H9 (cell line): ENCODE measurements at regions not wholly inside any gene's neighbourhood (a gene's known extent, or its start where the extent isn't known, plus 50 kb on each side); places are given as distances from the start of the nearest gene placed in this dataset.

Experiments used
- DNase-seq: peaks from one replicate; pipeline ENCODE4 v3.0.0-alpha.2; 2017
- H2AFZ ChIP-seq: one replicate; pipeline ENCODE4 v1.6.1; 2013; ENCODE audit warnings: mild to moderate bottlenecking, low read length, control low read depth, moderate library complexity
- H2AK5ac ChIP-seq: 2 replicates; pipeline ENCODE4 v1.6.1; 2013; ENCODE audit warnings: low read length, control low read depth, mixed read lengths; ENCODE audit not compliant: insufficient read length
- H2BK120ac ChIP-seq: one replicate; pipeline ENCODE4 v1.6.1; 2013; ENCODE audit warnings: low read depth, mild to moderate bottlenecking, low read length, control low read depth, inconsistent platforms; ENCODE audit not compliant: poor library complexity, severe bottlenecking
- H2BK12ac ChIP-seq: 2 replicates; pipeline ENCODE4 v1.6.1; 2013; ENCODE audit warnings: low read length, control low read depth, mixed read lengths, low read depth; ENCODE audit not compliant: insufficient read length
- H2BK15ac ChIP-seq: 2 replicates; pipeline ENCODE4 v1.6.1; 2013; ENCODE audit warnings: low read depth, low read length, control low read depth
- H2BK20ac ChIP-seq: one replicate; pipeline ENCODE4 v1.6.1; 2013; ENCODE audit warnings: low read depth, mild to moderate bottlenecking, low read length, control low read depth, inconsistent platforms; ENCODE audit not compliant: poor library complexity, severe bottlenecking
- H2BK5ac ChIP-seq: 2 replicates; pipeline ENCODE4 v1.6.1; 2013; ENCODE audit warnings: low read length, control low read depth, mixed read lengths; ENCODE audit not compliant: insufficient read length
- H3K14ac ChIP-seq: 2 replicates; pipeline ENCODE4 v1.6.1; 2013; ENCODE audit warnings: low read length, control low read depth; ENCODE audit not compliant: insufficient read depth
- H3K18ac ChIP-seq: 2 replicates; pipeline ENCODE4 v1.6.1; 2013; ENCODE audit warnings: low read depth, mild to moderate bottlenecking, mixed read lengths, low read length, control low read depth; ENCODE audit not compliant: insufficient read length
- H3K23ac ChIP-seq: 2 replicates; pipeline ENCODE4 v1.6.1; 2013; ENCODE audit warnings: low read length, control low read depth, mixed read lengths, low read depth; ENCODE audit not compliant: insufficient read length
- H3K23me2 ChIP-seq: 2 replicates; pipeline ENCODE4 v1.6.1; 2013; ENCODE audit warnings: low read depth, mild to moderate bottlenecking, mixed read lengths, low read length, control low read depth; ENCODE audit not compliant: insufficient read length, poor library complexity, severe bottlenecking
- H3K27ac ChIP-seq: 2 replicates; pipeline ENCODE4 v1.5.1; 2013; ENCODE audit warnings: low read length, control low read depth, mixed read lengths, low read depth; ENCODE audit not compliant: insufficient read length
- H3K27me3 ChIP-seq: 2 replicates; pipeline ENCODE4 v1.6.1; 2013; ENCODE audit warnings: low read length, control low read depth, inconsistent platforms; ENCODE audit not compliant: insufficient read depth
- H3K4ac ChIP-seq: 2 replicates; pipeline ENCODE4 v1.6.1; 2013; ENCODE audit warnings: low read depth, mild to moderate bottlenecking, control low read depth, inconsistent platforms, low read length, moderate library complexity
- H3K4me1 ChIP-seq: 2 replicates; pipeline ENCODE4 v1.6.1; 2013; ENCODE audit warnings: low read length, control low read depth, inconsistent platforms; ENCODE audit not compliant: insufficient read depth
- H3K4me2 ChIP-seq: 2 replicates; pipeline ENCODE4 v1.6.1; 2013; ENCODE audit warnings: low read length, control low read depth, mixed read lengths; ENCODE audit not compliant: insufficient read length, insufficient read depth
- H3K56ac ChIP-seq: 2 replicates; pipeline ENCODE4 v1.6.1; 2013; ENCODE audit warnings: low read depth, mild to moderate bottlenecking, mixed read lengths, low read length, control low read depth; ENCODE audit not compliant: insufficient read length
- H3K79me1 ChIP-seq: 2 replicates; pipeline ENCODE4 v1.6.1; 2013; ENCODE audit warnings: low read depth, mild to moderate bottlenecking, moderate library complexity, low read length, control low read depth, inconsistent platforms; ENCODE audit not compliant: insufficient read depth, poor library complexity, severe bottlenecking
- H3K79me2 ChIP-seq: 2 replicates; pipeline ENCODE4 v1.6.1; 2013; ENCODE audit warnings: low read length, control low read depth, inconsistent platforms; ENCODE audit not compliant: insufficient read depth
- H3K9ac ChIP-seq: 2 replicates; pipeline ENCODE4 v1.6.1; 2013; ENCODE audit warnings: low read length, control low read depth, mixed read lengths; ENCODE audit not compliant: insufficient read length; ENCODE audit errors: extremely low read depth
- H3K9me3 ChIP-seq: one replicate; pipeline ENCODE4 v1.6.1; 2013; ENCODE audit warnings: low read depth, low read length, inconsistent platforms; ENCODE audit not compliant: control insufficient read depth
- H3T11ph ChIP-seq: one replicate; pipeline ENCODE4 v1.6.1; 2013; ENCODE audit warnings: mild to moderate bottlenecking, low read length, control low read depth, inconsistent platforms
- H4K20me1 ChIP-seq: one replicate; pipeline ENCODE4 v1.6.1; 2013; ENCODE audit not compliant: control insufficient read depth, insufficient read length, insufficient read depth
- H4K5ac ChIP-seq: 2 replicates; pipeline ENCODE4 v1.6.1; 2013; ENCODE audit warnings: low read depth, mild to moderate bottlenecking, mixed read lengths, low read length, control low read depth; ENCODE audit not compliant: insufficient read length
- H4K8ac ChIP-seq: replicated peaks from 2 replicates; pipeline ENCODE4 v1.6.1; 2013; ENCODE audit warnings: low read length, control low read depth, mixed read lengths, low read depth; ENCODE audit not compliant: insufficient read length
- H4K91ac ChIP-seq: 2 replicates; pipeline ENCODE4 v1.6.1; 2013; ENCODE audit warnings: low read depth, mild to moderate bottlenecking, moderate library complexity, mixed read lengths, low read length, control low read depth; ENCODE audit not compliant: insufficient read length
- H3K27ac Mint-ChIP-seq, 3 experiments: 2 replicates in 2 of 3; 3 replicates in 1 of 3; pipeline ENCODE4 v1.8.0; 2020 to 2021; ENCODE audit warnings: mixed read lengths in 3 of 3, mild to moderate bottlenecking in 1 of 3, moderate library complexity in 1 of 3
- H3K27me3 Mint-ChIP-seq: 2 replicates; pipeline ENCODE4 v1.8.0; 2021; ENCODE audit warnings: low read depth, mild to moderate bottlenecking, moderate library complexity, mixed read lengths
- H3K36me3 Mint-ChIP-seq, 3 experiments: 2 replicates in 2 of 3; 3 replicates in 1 of 3; pipeline ENCODE4 v1.8.0; 2020 to 2021; ENCODE audit warnings: low read depth in 3 of 3, mixed read lengths in 3 of 3; ENCODE audit not compliant: insufficient read depth in 1 of 3
- H3K4me1 Mint-ChIP-seq, 2 experiments: 2 replicates each; pipeline ENCODE4 v1.8.0; 2020; ENCODE audit warnings: mixed read lengths in 2 of 2
- H3K4me3 Mint-ChIP-seq, 2 experiments: 2 replicates in 1 of 2; 3 replicates in 1 of 2; pipeline ENCODE4 v1.8.0; 2020 to 2021; ENCODE audit warnings: mild to moderate bottlenecking in 2 of 2, mixed read lengths in 2 of 2, moderate library complexity in 1 of 2
- H3K9me3 Mint-ChIP-seq, 2 experiments: 2 replicates in 1 of 2; 3 replicates in 1 of 2; pipeline ENCODE4 v1.8.0; 2020; ENCODE audit warnings: mild to moderate bottlenecking in 2 of 2, mixed read lengths in 2 of 2, moderate library complexity in 1 of 2
- TF ChIP-seq, protein P1 (sequence below): fragments of 200-600 bp; sonication (generic); conservative IDR thresholded peaks from 3 replicates; pipeline ENCODE4 v1.8.0; 2021; ENCODE audit warnings: antibody characterized with exemption, mild to moderate bottlenecking

DNA sequence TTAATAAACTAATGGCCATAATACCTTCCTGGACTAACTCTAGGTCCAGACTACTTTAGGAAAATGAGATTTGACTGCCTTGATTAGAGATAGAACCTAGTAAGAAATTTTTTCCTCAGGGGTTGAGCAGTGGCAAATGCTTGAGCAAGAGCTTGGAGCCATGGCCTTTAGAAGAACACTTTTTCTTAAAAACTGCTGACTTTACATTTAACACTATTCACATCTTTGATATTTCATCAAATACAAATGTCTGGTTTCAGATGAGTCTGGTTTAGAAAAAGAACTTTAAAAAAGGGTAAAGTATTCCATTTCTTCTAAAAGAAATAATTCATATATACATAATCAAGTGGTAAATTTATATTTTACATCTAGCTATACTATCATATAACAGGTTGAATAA lies 680.9 kb upstream of the PITX2 start:
- no peaks in the 10 kb centered on the region for H3K27me3 Mint-ChIP-seq
- no peak overlapping the region for H2AK5ac ChIP-seq
- H3K56ac ChIP-seq, result no peak overlapping the region
- no peak overlapping the region for H4K5ac ChIP-seq
- H2BK15ac ChIP-seq, result no peak overlapping the region
- no peaks in the 10 kb centered on the region for H3K4me1 ChIP-seq
- no peak overlapping the region for H3K27ac Mint-ChIP-seq
- H4K8ac ChIP-seq, result no peak overlapping the region
- H2AFZ ChIP-seq, result no peak overlapping the region
- no peak overlapping the region for H3K4ac ChIP-seq
- H3K9me3 ChIP-seq, result no peaks in the 10 kb centered on the region
- no peak overlapping the region for H2BK120ac ChIP-seq
- H2BK5ac ChIP-seq, result no peak overlapping the region
- H3K4me1 Mint-ChIP-seq, result no peaks in the 10 kb centered on the region
- H2BK12ac ChIP-seq, result no peak overlapping the region
- no peak overlapping the region for H3K14ac ChIP-seq
- no peaks in the 10 kb centered on the region for H3K23me2 ChIP-seq
- no peak overlapping the region for H3K18ac ChIP-seq
- H3K79me2 ChIP-seq, result no peaks in the 10 kb centered on the region
- no peaks in the 10 kb centered on the region for H4K20me1 ChIP-seq
- no peak overlapping the region for H2BK20ac ChIP-seq
- TF ChIP-seq, protein P1, sequence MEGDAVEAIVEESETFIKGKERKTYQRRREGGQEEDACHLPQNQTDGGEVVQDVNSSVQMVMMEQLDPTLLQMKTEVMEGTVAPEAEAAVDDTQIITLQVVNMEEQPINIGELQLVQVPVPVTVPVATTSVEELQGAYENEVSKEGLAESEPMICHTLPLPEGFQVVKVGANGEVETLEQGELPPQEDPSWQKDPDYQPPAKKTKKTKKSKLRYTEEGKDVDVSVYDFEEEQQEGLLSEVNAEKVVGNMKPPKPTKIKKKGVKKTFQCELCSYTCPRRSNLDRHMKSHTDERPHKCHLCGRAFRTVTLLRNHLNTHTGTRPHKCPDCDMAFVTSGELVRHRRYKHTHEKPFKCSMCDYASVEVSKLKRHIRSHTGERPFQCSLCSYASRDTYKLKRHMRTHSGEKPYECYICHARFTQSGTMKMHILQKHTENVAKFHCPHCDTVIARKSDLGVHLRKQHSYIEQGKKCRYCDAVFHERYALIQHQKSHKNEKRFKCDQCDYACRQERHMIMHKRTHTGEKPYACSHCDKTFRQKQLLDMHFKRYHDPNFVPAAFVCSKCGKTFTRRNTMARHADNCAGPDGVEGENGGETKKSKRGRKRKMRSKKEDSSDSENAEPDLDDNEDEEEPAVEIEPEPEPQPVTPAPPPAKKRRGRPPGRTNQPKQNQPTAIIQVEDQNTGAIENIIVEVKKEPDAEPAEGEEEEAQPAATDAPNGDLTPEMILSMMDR, result no peak
- H3K27me3 ChIP-seq, result no peaks in the 10 kb centered on the region
- no peak overlapping the region for H3T11ph ChIP-seq
- no peak for DNase-seq
- H3K4me3 Mint-ChIP-seq, result no peak overlapping the region
- H4K91ac ChIP-seq, result no peak overlapping the region
- no peaks in the 10 kb centered on the region for H3K36me3 Mint-ChIP-seq
- no peak overlapping the region for H3K27ac ChIP-seq
- no peak overlapping the region for H3K23ac ChIP-seq
- no peaks in the 10 kb centered on the region for H3K9me3 Mint-ChIP-seq
- no peak overlapping the region for H3K4me2 ChIP-seq
- H3K79me1 ChIP-seq, result no peaks in the 10 kb centered on the region
- no peak overlapping the region for H3K9ac ChIP-seq
